IPS DF 6.9 (cell line): ENCODE measurements at regions not wholly inside any gene's neighbourhood (a gene's known extent, or its start where the extent isn't known, plus 50 kb on each side); places are given as distances from the start of the nearest gene placed in this dataset.
"Not testable (repeated sequence)": the region's sequence is repeated elsewhere in the genome, so short reads cannot be mapped to it uniquely, and the experiment has no call there.

ENCODE experiments used
- DNase-seq: peaks from one replicate; pipeline ENCODE4 v3.0.0-alpha.2; 2013; ENCODE audit warnings: low read depth, low spot score
- H3K27ac ChIP-seq: one replicate; pipeline ENCODE4 v1.5.1; 2013; ENCODE audit warnings: low read length, control low read depth
- H3K27me3 ChIP-seq: 2 replicates; pipeline ENCODE4 v1.6.1; 2013; ENCODE audit warnings: mild to moderate bottlenecking, low read length; ENCODE audit not compliant: control insufficient read depth, insufficient read depth
- H3K36me3 ChIP-seq: 2 replicates; pipeline ENCODE4 v1.6.1; 2013; ENCODE audit warnings: low read length; ENCODE audit not compliant: control insufficient read depth, insufficient read depth
- H3K4me1 ChIP-seq: 2 replicates; pipeline ENCODE4 v1.6.1; 2013; ENCODE audit warnings: low read length; ENCODE audit not compliant: control insufficient read depth, insufficient read depth
- H3K4me3 ChIP-seq: 2 replicates; pipeline ENCODE4 v1.5.1; 2013; ENCODE audit warnings: mild to moderate bottlenecking, low read length
- H3K9me3 ChIP-seq: 2 replicates; pipeline ENCODE4 v1.6.1; 2013; ENCODE audit warnings: low read length, inconsistent platforms; ENCODE audit not compliant: control insufficient read depth, insufficient read depth
- WGBS: extraction: QIAGEN DNeasy Blood & Tissue Kit; methylation state at CpG from one replicate; pipeline ENCODE4 v1.1.7; 2013; ENCODE audit warnings: mixed read lengths, missing lambda C conversion rate; ENCODE audit not compliant: insufficient read length, insufficient coverage; 5-methylcytosine and 5-hydroxymethylcytosine counted together

GRCh38 chr2:131835022-131835421, 307.3 kb downstream of the CCDC74A start:
- not testable (repeated sequence) for H3K27ac ChIP-seq, DNase-seq, H3K27me3 ChIP-seq, H3K4me1 ChIP-seq, H3K36me3 ChIP-seq, H3K4me3 ChIP-seq, H3K9me3 ChIP-seq
- WGBS = no CpG with 5 or more reads among the region's 9 CpGs

- H3K4me1 ChIP-seq = no peaks in the 10 kb centered on the region
- H3K9me3 ChIP-seq = no peaks in the 10 kb centered on the region
- no peak for DNase-seq
- no peaks in the 10 kb centered on the region for H3K36me3 ChIP-seq
- H3K27me3 ChIP-seq = no peaks in the 10 kb centered on the region
- H3K4me3 ChIP-seq = no peak overlapping the region
- no peak overlapping the region for H3K27ac ChIP-seq
- WGBS = no CpG with 5 or more reads among the region's 24 CpGs
Measured at GRCh38 chr2:131835621-131836091, 308.0 kb downstream of the CCDC74A start.

- H3K4me1 ChIP-seq, H3K36me3 ChIP-seq, H3K9me3 ChIP-seq, DNase-seq, H3K4me3 ChIP-seq, H3K27ac ChIP-seq, H3K27me3 ChIP-seq: not testable (repeated sequence)
- WGBS = no CpG with 5 or more reads among the region's 11 CpGs
Measured at GRCh38 chr2:131836116-131836515, 308.4 kb downstream of the CCDC74A start.

- H3K27ac ChIP-seq = not testable (repeated sequence)
Measured at GRCh38 chr2:131844044-131844443, 316.4 kb downstream of the CCDC74A start.

GRCh38 chr2:131856202-131856601, 305.6 kb downstream of the ANKRD30BL start:
- H3K36me3 ChIP-seq, DNase-seq: not testable (repeated sequence)
- no CpG with 5 or more reads among the region's 1 CpG for WGBS

More at GRCh38 chr2:131844044-131844443, 316.4 kb downstream of the CCDC74A start:
- not testable (repeated sequence) for H3K27me3 ChIP-seq, H3K4me3 ChIP-seq, H3K4me1 ChIP-seq, H3K36me3 ChIP-seq, H3K9me3 ChIP-seq, DNase-seq
- WGBS = no CpG with 5 or more reads among the region's 2 CpGs

GRCh38 chr2:131858197-131858596, 303.6 kb downstream of the ANKRD30BL start:
- not testable (repeated sequence) for H3K4me3 ChIP-seq, DNase-seq, H3K9me3 ChIP-seq, H3K36me3 ChIP-seq, H3K27ac ChIP-seq, H3K27me3 ChIP-seq, H3K4me1 ChIP-seq
- WGBS = no CpG with 5 or more reads among the region's 3 CpGs

More at GRCh38 chr2:131856202-131856601, 305.6 kb downstream of the ANKRD30BL start:
- H3K9me3 ChIP-seq, H3K27ac ChIP-seq, H3K27me3 ChIP-seq, H3K4me1 ChIP-seq, H3K4me3 ChIP-seq: not testable (repeated sequence)
